Heart right ventricle (tissue), 16 donors: ENCODE measurements at regions not wholly inside any gene's neighbourhood (a gene's known extent, or its start where the extent isn't known, plus 50 kb on each side); places are given as distances from the start of the nearest gene placed in this dataset.
"Not testable (repeated sequence)": the region's sequence is repeated elsewhere in the genome, so short reads cannot be mapped to it uniquely, and the experiment has no call there.

Experiments used
- ATAC-seq, 8 donors: fragments of 200-7000 bp; cut with Tn5 transposase; one replicate each; pipeline ENCODE4 v1.9.1; 2020; ENCODE audit warnings: mild to moderate bottlenecking in 8 of 8, moderate library complexity in 8 of 8, moderate number of reproducible peaks in 1 of 8
- DNase-seq, 2 donors: peaks; one replicate each; pipeline ENCODE4 v3.0.0-alpha.2; 2020
- H3K27ac ChIP-seq, 10 donors: fragments of 200-600 bp; sonication (generic) in 2 of 10; one replicate each; pipeline versions ENCODE4 v1.5.0 to v1.8.0; 2020 to 2022; ENCODE audit warnings: mild to moderate bottlenecking in 3 of 10
- H3K27me3 ChIP-seq, 7 donors: fragments of 200-600 bp; one replicate each; pipeline ENCODE4 v1.8.0; 2021 to 2022; ENCODE audit warnings: mild to moderate bottlenecking in 2 of 7
- H3K36me3 ChIP-seq, 9 donors: fragments of 200-600 bp; sonication (generic) in 1 of 9; one replicate each; pipeline versions ENCODE4 v1.5.0 to v1.8.0; 2020 to 2022; ENCODE audit warnings: mild to moderate bottlenecking in 2 of 9
- H3K4me1 ChIP-seq, 9 donors: fragments of 200-600 bp; sonication (generic) in 1 of 9; one replicate each; pipeline versions ENCODE4 v1.5.0 to v1.8.0; 2020 to 2022; ENCODE audit warnings: mild to moderate bottlenecking in 4 of 9
- H3K4me3 ChIP-seq, 10 donors: fragments of 200-600 bp; sonication (generic) in 2 of 10; one replicate each; pipeline versions ENCODE4 v1.5.0 to v1.8.0; 2020 to 2022; ENCODE audit warnings: mild to moderate bottlenecking in 7 of 10, moderate library complexity in 2 of 10
- H3K9me3 ChIP-seq, 11 donors: fragments of 200-600 bp in 10 of 11; sonication (generic) in 2 of 11; one replicate each; pipeline versions ENCODE4 v1.5.0 to v1.8.0; 2013 to 2022; ENCODE audit warnings: mild to moderate bottlenecking in 2 of 11, control low read depth in 1 of 11, moderate library complexity in 1 of 11
- WGBS, 2 donors: extraction: QIAGEN DNeasy Blood & Tissue Kit; methylation state at CpG; one replicate each; pipeline ENCODE4 v1.1.7; 2013; ENCODE audit warnings: inconsistent platforms in 1 of 2; 5-methylcytosine and 5-hydroxymethylcytosine counted together
- intact Hi-C, 10 donors: fragments of 100-400 bp; cut with DNase I; formaldehyde crosslinking; loops; one replicate each; pipeline versions ENCODE4 v1.11.1 to v1.14.2; 2022
- TF ChIP-seq, protein P1 (sequence below), 9 donors: fragments of 200-600 bp; sonication (generic) in 2 of 9; IDR thresholded peaks; one replicate each; pipeline versions ENCODE4 v1.5.0 to v1.8.0; 2021 to 2022; ENCODE audit warnings: antibody characterized with exemption in 9 of 9, mild to moderate bottlenecking in 5 of 9, moderate library complexity in 1 of 9
- donor health status: Arrhythmogenic right ventricular cardiomyopathy.
- donor health status: ischemic (EF 13 %, LVEDD 7.1; RV severe dilation, severe dysfunction).
- donor health status: healthy with polysubstance abuse.
- donor health status: DM: no; HTN: yes; CAD: no.
- donor health status: DM: no; HTN: no; CAD: no.
- donor health status: ischemic (EF 25% LVEDD 6.9; RV normal size, moderate dysfunction).
- donor health status: ischemic (EF 25% LVEDD 5.7; RV mildly dilated, moderate dysfunction).
- donor health status: healthy.
- donor health status: DM: yes; HTN: yes; CAD: no.
- donor health status: Ischemic cardiomyopathy.
- donor health status: ischemic (EF 35%, LVEDD 5.7; RV mildly dilated, moderate dysfunction).
- donor health status: nonischemic (EF 11% LVEDD 7.7; RV severe dilation, severe dysfunction).
- donor health status: DM: yes; HTN: yes; CAD: no.
- donor health status: PGD.
- donor health status: ischemic (EF 29% LVEDD 5.4; RV normal size, mild dysfunction).
- donor health status: nonischemic (EF 23%, LVEDD 6.1; RV moderate dilation, normal function).

DNA sequence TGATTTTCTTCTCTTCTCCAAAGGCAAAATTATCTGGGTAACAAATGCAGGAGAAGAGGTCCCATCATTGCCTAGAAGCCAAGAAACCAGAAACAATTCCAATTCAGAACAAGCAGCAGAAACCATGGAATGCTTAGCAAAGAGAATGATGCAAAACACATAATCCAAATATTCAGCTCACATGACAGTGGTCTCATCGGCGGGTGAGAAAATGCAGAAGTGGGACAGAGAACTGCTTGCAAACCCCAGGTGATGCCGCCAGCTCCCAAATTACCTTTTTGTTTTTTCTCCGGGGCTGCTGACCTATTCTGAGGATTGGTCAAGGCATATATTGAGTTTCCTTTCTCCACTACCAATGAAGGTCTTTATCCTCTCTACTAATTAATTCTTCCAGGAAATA lies 99.7 kb downstream of the ZNF22 start:
- Histone ChIP-seq H3K27me3 (peaks cover 0 to 37% (median 16%) of the 10 kb centered on the region in 7 donors), H3K4me1 (no peaks in the 10 kb centered on the region), H3K36me3 (no peaks in the 10 kb centered on the region), H3K9me3 (no peaks in the 10 kb centered on the region), H3K4me3 (no peak overlapping the region), H3K27ac (no peak overlapping the region)
- WGBS, 2 donors = 74 to 75% methylated on average over 4 of the region's 4 CpGs
- TF ChIP-seq, protein P1, sequence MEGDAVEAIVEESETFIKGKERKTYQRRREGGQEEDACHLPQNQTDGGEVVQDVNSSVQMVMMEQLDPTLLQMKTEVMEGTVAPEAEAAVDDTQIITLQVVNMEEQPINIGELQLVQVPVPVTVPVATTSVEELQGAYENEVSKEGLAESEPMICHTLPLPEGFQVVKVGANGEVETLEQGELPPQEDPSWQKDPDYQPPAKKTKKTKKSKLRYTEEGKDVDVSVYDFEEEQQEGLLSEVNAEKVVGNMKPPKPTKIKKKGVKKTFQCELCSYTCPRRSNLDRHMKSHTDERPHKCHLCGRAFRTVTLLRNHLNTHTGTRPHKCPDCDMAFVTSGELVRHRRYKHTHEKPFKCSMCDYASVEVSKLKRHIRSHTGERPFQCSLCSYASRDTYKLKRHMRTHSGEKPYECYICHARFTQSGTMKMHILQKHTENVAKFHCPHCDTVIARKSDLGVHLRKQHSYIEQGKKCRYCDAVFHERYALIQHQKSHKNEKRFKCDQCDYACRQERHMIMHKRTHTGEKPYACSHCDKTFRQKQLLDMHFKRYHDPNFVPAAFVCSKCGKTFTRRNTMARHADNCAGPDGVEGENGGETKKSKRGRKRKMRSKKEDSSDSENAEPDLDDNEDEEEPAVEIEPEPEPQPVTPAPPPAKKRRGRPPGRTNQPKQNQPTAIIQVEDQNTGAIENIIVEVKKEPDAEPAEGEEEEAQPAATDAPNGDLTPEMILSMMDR (IDR thresholded peaks at IDR 0.05) = no peak
- intact Hi-C loops = no loop called here
- ATAC-seq (no peak), DNase-seq (no peak)

DNA sequence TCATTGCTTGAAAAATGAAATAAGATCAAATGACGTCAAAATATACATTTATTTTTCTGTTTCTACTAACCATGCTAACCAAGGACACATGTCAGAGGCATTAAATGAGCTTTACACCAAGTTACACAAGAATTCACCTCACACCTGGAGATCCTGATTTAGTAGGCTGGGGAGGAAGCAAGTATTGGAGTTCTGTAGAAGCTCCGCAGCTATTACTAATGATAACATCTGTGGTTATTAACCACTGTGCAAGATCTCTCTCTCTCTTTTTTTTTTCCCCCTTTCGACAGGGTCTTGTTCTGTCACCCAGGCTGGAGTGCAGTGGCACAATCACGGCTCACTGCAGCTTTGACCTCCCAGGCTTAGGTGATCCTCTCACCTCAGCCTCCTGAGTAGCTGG lies 104.0 kb downstream of the ZNF22 start:
- intact Hi-C loops = no loop called here
- ATAC-seq = no peak
- TF ChIP-seq, protein P1 (IDR thresholded peaks at IDR 0.05) = no peak
- 57 to 79% methylated on average over 4 of the region's 4 CpGs for WGBS, 2 donors
- H3K4me1 ChIP-seq = no peaks in the 10 kb centered on the region
- peaks cover 0 to 27% (median 15%) of the 10 kb centered on the region in 7 donors for H3K27me3 ChIP-seq
- DNase-seq = no peak
- no peak overlapping the region for H3K4me3 ChIP-seq
- H3K36me3 ChIP-seq = no peaks in the 10 kb centered on the region
- H3K9me3 ChIP-seq = no peaks in the 10 kb centered on the region
- H3K27ac ChIP-seq = no peak overlapping the region

DNA sequence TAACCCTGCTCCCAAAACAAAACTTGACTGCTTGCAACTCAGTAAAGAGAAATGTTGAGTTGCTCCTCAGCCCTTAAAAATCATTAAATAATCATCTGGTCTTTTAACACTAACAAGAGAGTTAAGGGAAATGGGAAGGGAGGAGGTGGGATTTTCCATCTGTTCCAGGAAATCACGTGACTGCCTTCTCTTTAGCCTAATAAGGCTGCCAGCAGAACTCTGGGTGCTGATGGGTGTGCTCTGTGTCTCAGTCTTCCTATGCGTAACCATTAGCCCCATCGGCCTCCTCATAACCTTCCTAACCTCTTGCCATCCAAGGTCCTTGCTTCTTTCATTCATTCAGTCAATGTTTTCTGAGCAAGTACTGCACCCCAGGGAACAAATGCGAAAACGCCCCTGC lies 104.6 kb downstream of the ZNF22 start:
- DNase-seq, H3K4me1 ChIP-seq, ATAC-seq, H3K4me3 ChIP-seq, H3K9me3 ChIP-seq, H3K36me3 ChIP-seq, H3K27ac ChIP-seq, intact Hi-C loops: not testable (repeated sequence)
- H3K27me3 ChIP-seq = peaks cover 0 to 27% (median 15%) of the 10 kb centered on the region in 7 donors
- 39 to 59% methylated on average over 5 of the region's 5 CpGs for WGBS, 2 donors

DNA sequence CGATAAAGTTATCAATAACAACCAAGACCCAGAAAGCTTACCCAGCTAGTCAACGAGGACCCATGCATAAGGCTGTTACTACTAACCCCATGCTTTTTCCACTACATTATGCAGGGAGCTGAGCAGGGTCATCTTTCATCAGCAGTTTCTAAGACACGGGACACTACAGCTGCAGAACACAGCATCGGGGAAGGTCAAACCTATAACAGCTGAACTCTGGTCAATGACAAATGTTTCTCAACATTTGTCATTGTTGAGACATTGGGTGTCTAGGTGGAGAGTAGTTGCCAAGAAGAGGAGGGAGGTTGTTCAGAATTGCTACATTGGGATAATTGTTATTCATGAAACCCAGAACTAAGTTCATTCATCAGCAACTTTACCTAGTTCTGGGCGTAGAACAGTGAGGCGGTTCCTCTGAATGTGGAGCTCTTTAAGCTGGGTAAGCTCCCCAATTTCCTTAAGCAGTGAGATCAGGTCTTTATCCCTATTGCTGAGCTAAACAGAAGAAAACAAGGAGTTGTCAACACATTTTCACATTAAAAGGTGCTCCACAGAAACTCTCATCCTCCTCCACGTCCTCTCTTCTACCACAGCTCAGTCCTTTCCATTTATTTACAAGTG lies 105.6 kb downstream of the ZNF22 start:
- WGBS, 2 donors = 72 to 78% methylated on average over 6 to 7 of the region's 7 CpGs
- H3K27ac ChIP-seq = no peak overlapping the region
- H3K4me3 ChIP-seq = no peak overlapping the region
- intact Hi-C loops = no loop called here
- DNase-seq (no peak), ATAC-seq (no peak)
- H3K36me3 ChIP-seq = no peaks in the 10 kb centered on the region
- H3K9me3 ChIP-seq = no peaks in the 10 kb centered on the region
- peaks cover 0 to 20% (median 12%) of the 10 kb centered on the region in 7 donors for H3K27me3 ChIP-seq
- H3K4me1 ChIP-seq = no peaks in the 10 kb centered on the region
- TF ChIP-seq, protein P1 (IDR thresholded peaks at IDR 0.05) = no peak

DNA sequence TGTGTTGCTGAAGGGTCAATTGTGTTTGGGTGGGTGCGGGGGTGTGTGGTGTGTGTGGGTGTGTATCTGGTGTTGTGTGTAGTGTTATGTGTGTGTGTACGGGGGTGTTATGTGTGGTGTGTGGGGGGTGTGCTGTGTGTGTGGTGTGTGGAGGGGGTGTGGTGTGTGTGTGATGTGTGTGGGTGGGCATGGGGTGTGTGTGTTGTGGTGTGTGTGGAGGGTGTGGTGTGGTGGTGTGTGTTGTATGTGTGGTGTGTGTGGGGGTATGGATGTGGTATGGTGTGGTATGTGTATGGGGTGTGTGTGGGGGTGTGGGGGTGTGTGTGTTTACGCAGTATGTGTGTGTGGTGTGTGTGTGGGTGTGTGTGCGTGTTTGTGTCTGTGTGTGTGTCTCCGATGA lies 110.8 kb downstream of the ZNF22 start:
- TF ChIP-seq, protein P1 (IDR thresholded peaks at IDR 0.05) = no peak
- Histone ChIP-seq H3K4me1 (no peaks in the 10 kb centered on the region), H3K27ac (no peak overlapping the region), H3K4me3 (no peak overlapping the region), H3K27me3 (peaks cover 0 to 8% (median 3%) of the 10 kb centered on the region in 7 donors), H3K9me3 (no peaks in the 10 kb centered on the region), H3K36me3 (no peaks in the 10 kb centered on the region)
- DNase-seq (no peak), ATAC-seq (no peak)
- WGBS, 2 donors = 95 to 99% methylated on average over 5 of the region's 5 CpGs
- intact Hi-C loops = no loop called here

DNA sequence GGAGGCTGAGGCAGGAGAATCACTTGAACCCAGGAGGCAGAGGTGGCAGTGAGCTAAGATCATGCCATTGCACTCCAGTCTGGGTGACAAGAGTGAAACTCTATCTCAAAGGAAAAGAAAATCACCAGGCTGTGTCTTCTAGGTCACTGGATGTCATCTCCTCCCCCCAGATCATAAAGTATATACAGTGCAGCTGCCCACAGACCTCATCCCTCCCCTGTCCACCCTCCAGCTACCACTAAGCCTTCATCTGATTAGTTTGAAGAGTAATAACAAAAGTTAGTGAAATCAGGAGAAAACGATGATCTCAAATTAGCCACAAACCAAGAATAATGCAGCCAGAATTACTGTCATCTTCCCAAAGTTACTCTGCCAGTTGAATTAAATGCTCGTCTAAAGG lies 117.2 kb downstream of the ZNF22 start:
- WGBS, 2 donors = 76 to 80% methylated on average over 2 of the region's 2 CpGs
- H3K27ac ChIP-seq, DNase-seq, H3K27me3 ChIP-seq, H3K4me1 ChIP-seq, intact Hi-C loops, ATAC-seq, H3K4me3 ChIP-seq, H3K9me3 ChIP-seq, H3K36me3 ChIP-seq: not testable (repeated sequence)
